Chondrocyte (in vitro differentiated cells): ENCODE measurements at regions not wholly inside any gene's neighbourhood (a gene's known extent, or its start where the extent isn't known, plus 50 kb on each side); places are given as distances from the start of the nearest gene placed in this dataset.

Experiments
- DNase-seq: peaks from one replicate; pipeline ENCODE4 v3.0.0; 2021; ENCODE audit warnings: mixed read lengths, low spot score
- H3K27ac Mint-ChIP-seq: one replicate; pipeline ENCODE4 v1.8.0; 2021; ENCODE audit warnings: mild to moderate bottlenecking, moderate library complexity, mixed read lengths; ENCODE audit not compliant: unreplicated experiment
- H3K27me3 Mint-ChIP-seq: 2 replicates; pipeline ENCODE4 v1.8.0; 2021; ENCODE audit warnings: low read depth, mixed read lengths
- H3K36me3 Mint-ChIP-seq: 2 replicates; pipeline ENCODE4 v1.8.0; 2021; ENCODE audit warnings: low read depth, mixed read lengths
- H3K4me1 Mint-ChIP-seq: 2 replicates; pipeline ENCODE4 v1.8.0; 2021; ENCODE audit warnings: low read depth, mild to moderate bottlenecking, mixed read lengths
- H3K4me3 Mint-ChIP-seq: one replicate; pipeline ENCODE4 v1.8.0; 2021; ENCODE audit warnings: mild to moderate bottlenecking, moderate library complexity, mixed read lengths; ENCODE audit not compliant: unreplicated experiment
- H3K9me3 Mint-ChIP-seq: 2 replicates; pipeline ENCODE4 v1.8.0; 2021; ENCODE audit warnings: low read depth, mixed read lengths
- CTCF ChIP-seq: fragments of 200-600 bp; sonication (generic); IDR thresholded peaks from 2 replicates; pipeline ENCODE4 v1.5.0; 2021; ENCODE audit warnings: antibody characterized with exemption, mild to moderate bottlenecking, moderate library complexity

GRCh38 chr4:115834441-115834840 lies 721.0 kb upstream of the NDST4 start:
- Mint-ChIP-seq H3K4me1 (no peaks in the 10 kb centered on the region), H3K4me3 (no peak overlapping the region), H3K27ac (no peak overlapping the region), H3K36me3 (peaks cover 3% of the 10 kb centered on the region), H3K9me3 (peaks cover 37% of the 10 kb centered on the region), H3K27me3 (no peaks in the 10 kb centered on the region)
- DNase-seq: no peak
- no peak for TF ChIP-seq CTCF

DNA sequence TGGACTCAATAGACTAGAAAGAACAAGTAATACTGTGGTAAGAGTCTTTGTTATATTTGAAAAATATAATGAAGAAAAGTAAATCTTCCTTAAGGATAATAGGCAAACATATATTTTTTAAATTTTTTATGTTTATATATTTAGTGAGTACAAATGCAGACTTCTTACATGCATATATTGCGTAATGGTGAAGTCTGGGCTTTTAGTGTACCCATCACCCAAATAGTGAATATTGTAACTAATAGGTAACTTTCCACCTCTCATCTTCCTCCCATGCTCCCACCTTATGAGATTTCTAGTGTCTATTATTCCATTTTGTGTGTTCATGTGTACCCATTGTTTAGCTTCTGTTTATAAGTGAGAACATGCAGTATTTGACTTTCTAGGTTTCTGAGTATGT lies 711.2 kb upstream of the NDST4 start:
- DNase-seq: no peak
- H3K27me3 Mint-ChIP-seq: no peaks in the 10 kb centered on the region
- H3K9me3 Mint-ChIP-seq: peaks cover 3% of the 10 kb centered on the region
- no peaks in the 10 kb centered on the region for H3K36me3 Mint-ChIP-seq
- no peak overlapping the region for H3K27ac Mint-ChIP-seq
- no peak for TF ChIP-seq CTCF
- H3K4me3 Mint-ChIP-seq: no peak overlapping the region
- H3K4me1 Mint-ChIP-seq: no peaks in the 10 kb centered on the region

DNA sequence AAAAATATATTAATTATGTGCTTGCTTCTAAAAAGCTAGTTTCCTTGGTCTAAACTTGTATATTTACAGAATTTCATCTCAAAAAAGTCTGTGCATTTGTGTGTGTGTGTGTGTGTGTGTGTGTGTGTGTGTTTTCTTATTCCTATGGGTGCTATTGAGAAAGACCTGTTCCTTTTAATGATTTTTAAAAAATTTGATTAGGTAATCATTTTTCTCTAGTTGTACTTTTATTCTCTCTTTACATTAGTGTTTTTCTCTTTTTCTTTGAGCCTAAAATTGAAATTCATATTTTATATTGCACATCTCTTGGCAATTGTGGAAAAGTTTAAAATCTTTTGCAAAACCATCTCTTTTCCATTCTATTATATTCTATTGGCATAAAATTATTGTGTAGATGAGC lies 690.4 kb upstream of the NDST4 start:
- TF ChIP-seq CTCF: no peak
- no peak overlapping the region for H3K27ac Mint-ChIP-seq
- no peaks in the 10 kb centered on the region for H3K4me1 Mint-ChIP-seq
- peaks cover 9% of the 10 kb centered on the region for H3K9me3 Mint-ChIP-seq
- H3K4me3 Mint-ChIP-seq: no peak overlapping the region
- peaks cover 3% of the 10 kb centered on the region for H3K27me3 Mint-ChIP-seq
- no peak for DNase-seq
- H3K36me3 Mint-ChIP-seq: peaks cover 2% of the 10 kb centered on the region

DNA sequence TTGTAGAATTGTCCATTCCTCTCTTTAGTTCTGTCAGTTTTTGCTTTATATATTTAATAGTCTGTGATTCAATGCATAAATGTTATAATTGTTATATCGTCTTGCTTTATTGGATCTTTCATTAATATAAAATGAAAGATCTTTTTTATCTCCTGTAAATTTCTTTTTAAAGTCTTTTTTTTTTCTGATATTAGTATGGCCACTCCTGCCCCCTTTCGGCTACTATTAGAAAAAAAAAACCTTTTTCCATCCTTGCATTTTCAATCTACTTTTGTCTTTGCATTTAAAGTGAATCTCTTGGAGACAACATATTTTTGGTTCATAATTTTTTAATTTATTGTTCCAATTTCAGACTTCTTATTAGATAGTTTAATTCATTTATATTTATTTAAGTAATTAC lies 677.4 kb upstream of the NDST4 start:
- H3K27ac Mint-ChIP-seq: no peak overlapping the region
- peak; percentile 65 for TF ChIP-seq CTCF
- no peaks in the 10 kb centered on the region for H3K36me3 Mint-ChIP-seq
- no peak for DNase-seq
- no peak overlapping the region for H3K4me3 Mint-ChIP-seq
- no peaks in the 10 kb centered on the region for H3K4me1 Mint-ChIP-seq
- H3K27me3 Mint-ChIP-seq: no peaks in the 10 kb centered on the region
- H3K9me3 Mint-ChIP-seq: peaks cover 4% of the 10 kb centered on the region

GRCh38 chr4:115781528-115782146 lies 668.2 kb upstream of the NDST4 start:
- Mint-ChIP-seq H3K4me3 (no peak overlapping the region), H3K27me3 (no peaks in the 10 kb centered on the region), H3K27ac (no peak overlapping the region), H3K4me1 (no peaks in the 10 kb centered on the region), H3K9me3 (no peaks in the 10 kb centered on the region), H3K36me3 (no peaks in the 10 kb centered on the region)
- DNase-seq: no peak
- TF ChIP-seq CTCF: no peak
